ENCODE measurements at regions not wholly inside any gene's neighbourhood (a gene's known extent, or its start where the extent isn't known, plus 50 kb on each side); places are given as distances from the start of the nearest gene placed in this dataset.

DNA sequence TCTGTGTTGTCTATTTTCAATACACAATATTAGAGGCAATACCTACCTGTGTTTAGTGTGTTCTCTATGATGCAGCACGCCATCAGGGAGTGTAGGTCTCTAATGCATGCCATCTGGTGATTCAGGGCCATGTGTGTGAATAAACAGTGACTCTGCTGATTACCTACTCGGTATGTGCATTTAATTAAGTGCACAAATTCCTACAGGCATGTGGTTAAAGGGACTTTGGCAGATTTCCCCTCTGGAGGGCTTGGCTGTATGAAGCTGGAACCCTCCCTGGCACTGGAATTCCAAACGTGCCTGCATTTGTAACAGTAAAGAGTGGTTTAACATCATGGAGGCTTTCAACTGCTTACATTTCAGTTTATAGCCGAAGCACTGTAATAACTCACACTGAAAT lies 401.5 kb upstream of the SASH1 start:
- no peaks in the 10 kb centered on the region for H3K79me2 ChIP-seq (ENCODE audit: insufficient read depth, low read length)
- CTCF ChIA-PET = no interaction called here
- ATAC-seq (no peak), DNase-seq (ENCODE audit: low read depth, low spot score) (no peak)
- intact Hi-C loops (cut with micrococcal nuclease) = no loop called here
- H3K27me3 ChIP-seq (ENCODE audit: insufficient read depth, low read length) = no peaks in the 10 kb centered on the region
- POLR2A ChIA-PET = no interaction called here
- RAD21 ChIA-PET (ENCODE audit: low non-redundant PET in 1 of 2, low total read pairs in 2 of 2, uncharacterized antibody in 2 of 2, unreplicated experiment in 2 of 2) = no interaction called here
- no TSS peak for BruUV-seq (replicated peaks)
- no peak overlapping the region for H3K4me2 ChIP-seq (ENCODE audit: low read length)
- no peak overlapping the region for H3K4me3 ChIP-seq (replicated peaks in 1 of 2; ENCODE audit: low read depth in 1 of 2, low read length in 2 of 2)
- H3K9me2 ChIP-seq (ENCODE audit: insufficient read depth) = no peaks in the 10 kb centered on the region
- H3K4me1 ChIP-seq (ENCODE audit: control insufficient read depth in 1 of 2, insufficient read depth in 2 of 2, low read length in 2 of 2) = no peaks in the 10 kb centered on the region
- no peaks in the 10 kb centered on the region for H4K20me1 ChIP-seq (ENCODE audit: insufficient read depth)
- H3K36me3 ChIP-seq (ENCODE audit: control insufficient read depth in 1 of 2, insufficient read depth in 2 of 2, low read length in 2 of 2) = no peaks in the 10 kb centered on the region
- no peak overlapping the region for H3K27ac ChIP-seq (ENCODE audit: low read depth, low read length)
- H2AFZ ChIP-seq (ENCODE audit: low read depth, low read length, poor library complexity, severe bottlenecking) = no peak overlapping the region
- TF ChIP-seq SIN3A (IDR thresholded peaks at IDR 0.05; ENCODE audit: low read depth) (no peak), ZFX (IDR thresholded peaks at IDR 0.05) (no peak), REST (IDR thresholded peaks at IDR 0.05; ENCODE audit: low read depth) (no peak), EGR1 (IDR thresholded peaks at IDR 0.05; ENCODE audit: low read depth) (no peak), POLR2A (IDR thresholded peaks at IDR 0.05; ENCODE audit: borderline replicate concordance, extremely low read depth, insufficient read depth, insufficient read length) (no peak), SRF (IDR thresholded peaks at IDR 0.05; ENCODE audit: low read depth) (no peak), TCF7L2 (IDR thresholded peaks at IDR 0.05; ENCODE audit: borderline replicate concordance, extremely low read depth, insufficient read depth, insufficient read length) (no peak), MAX (IDR thresholded peaks at IDR 0.05) (no peak), EZH2phosphoT487 (IDR thresholded peaks at IDR 0.05; ENCODE audit: borderline replicate concordance) (no peak), ATF3 (IDR thresholded peaks at IDR 0.05) (no peak), FOSL1 (IDR thresholded peaks at IDR 0.05; ENCODE audit: low read depth) (no peak), ZNF274 (IDR thresholded peaks at IDR 0.05; ENCODE audit: low read depth, low read length) (no peak), SP1 (IDR thresholded peaks at IDR 0.05; ENCODE audit: low read depth) (no peak), JUND (IDR thresholded peaks at IDR 0.05) (no peak), RAD21 (IDR thresholded peaks at IDR 0.05; ENCODE audit: low read depth) (no peak), EZH2 (IDR thresholded peaks at IDR 0.05) (no peak), YY1 (IDR thresholded peaks at IDR 0.05; ENCODE audit: extremely low read depth, insufficient replicate concordance, low read depth, low read length) (no peak), CEBPB (IDR thresholded peaks at IDR 0.05; ENCODE audit: low read depth) (no peak), CTCF (IDR thresholded peaks at IDR 0.05 in 2 of 3, conservative IDR thresholded peaks at IDR 0.05 in 1 of 3; ENCODE audit: borderline replicate concordance in 1 of 3, insufficient read depth in 1 of 3, low read depth in 2 of 3, low read length in 2 of 3) (no peak), ELF1 (IDR thresholded peaks at IDR 0.05; ENCODE audit: borderline replicate concordance, low read depth) (no peak)
- H3K9me3 ChIP-seq (ENCODE audit: control insufficient read depth in 1 of 2, insufficient read depth in 1 of 2, low read depth in 1 of 2, low read length in 2 of 2) = no peaks in the 10 kb centered on the region
- no peak overlapping the region for H3K9ac ChIP-seq (ENCODE audit: low read length)
